Stimulated activated CD4-positive, alpha-beta T cell treated with anti-CD3 and anti-CD28 coated beads, TNF-alpha, amount 100 ng/mL, for 24 hours (primary cell): ENCODE measurements at regions not wholly inside any gene's neighbourhood (a gene's known extent, or its start where the extent isn't known, plus 50 kb on each side); places are given as distances from the start of the nearest gene placed in this dataset.

Source experiments
- DNase-seq, 3 experiments: peaks; one replicate each; pipeline ENCODE4 v3.0.0-alpha.2; 2020; ENCODE audit warnings: low read depth in 3 of 3

DNA sequence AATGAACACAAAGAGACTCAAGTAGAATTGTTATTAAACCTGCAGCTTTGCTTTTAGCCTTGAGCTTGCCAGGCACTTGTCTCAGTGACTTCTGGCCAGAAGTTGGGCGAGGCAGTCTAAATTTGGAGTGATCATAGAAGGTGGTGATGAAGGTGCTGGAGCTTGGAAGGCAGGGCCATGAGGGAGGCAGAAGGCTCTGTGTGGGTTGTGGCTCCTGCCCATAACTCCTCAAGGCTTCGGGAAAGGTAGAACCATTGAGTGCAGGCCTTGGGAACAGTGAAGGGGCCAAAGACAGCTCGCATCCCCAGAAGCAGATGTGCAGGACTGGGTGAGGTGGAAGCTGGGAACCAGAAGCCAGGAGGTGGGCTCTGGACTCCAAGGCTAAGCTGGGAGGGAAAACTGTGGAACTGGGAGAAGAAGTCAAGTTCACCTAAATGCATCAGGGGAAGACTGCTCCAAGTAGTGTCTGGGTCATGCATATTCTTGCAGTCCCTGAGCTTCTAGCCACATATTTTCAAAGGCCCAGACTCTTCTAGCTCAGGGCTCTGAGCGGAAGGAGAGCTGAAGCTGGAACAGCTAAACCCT is 111.1 kb upstream of the HABP2 start:
- DNase-seq, result no peak

DNA sequence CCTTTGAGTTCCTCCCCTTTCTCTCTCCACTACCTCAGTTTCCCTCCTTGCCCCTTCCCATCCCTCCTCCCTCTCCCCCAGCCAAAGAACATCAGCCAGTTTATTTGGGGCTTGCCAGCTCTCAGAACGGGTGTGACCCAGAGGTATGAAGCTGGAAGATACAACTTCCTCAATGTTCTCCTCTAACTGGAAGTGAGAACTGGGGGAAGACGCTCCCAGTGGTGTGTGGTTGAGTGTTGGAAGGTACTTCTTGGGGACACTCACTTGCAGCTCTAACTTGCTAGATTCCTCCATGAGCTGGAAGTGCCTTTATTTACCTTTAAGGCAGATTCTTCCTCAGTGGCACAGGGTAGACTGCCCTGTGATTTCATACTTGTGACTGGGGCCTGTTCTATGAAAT is 110.5 kb upstream of the HABP2 start:
- no peak for DNase-seq

DNA sequence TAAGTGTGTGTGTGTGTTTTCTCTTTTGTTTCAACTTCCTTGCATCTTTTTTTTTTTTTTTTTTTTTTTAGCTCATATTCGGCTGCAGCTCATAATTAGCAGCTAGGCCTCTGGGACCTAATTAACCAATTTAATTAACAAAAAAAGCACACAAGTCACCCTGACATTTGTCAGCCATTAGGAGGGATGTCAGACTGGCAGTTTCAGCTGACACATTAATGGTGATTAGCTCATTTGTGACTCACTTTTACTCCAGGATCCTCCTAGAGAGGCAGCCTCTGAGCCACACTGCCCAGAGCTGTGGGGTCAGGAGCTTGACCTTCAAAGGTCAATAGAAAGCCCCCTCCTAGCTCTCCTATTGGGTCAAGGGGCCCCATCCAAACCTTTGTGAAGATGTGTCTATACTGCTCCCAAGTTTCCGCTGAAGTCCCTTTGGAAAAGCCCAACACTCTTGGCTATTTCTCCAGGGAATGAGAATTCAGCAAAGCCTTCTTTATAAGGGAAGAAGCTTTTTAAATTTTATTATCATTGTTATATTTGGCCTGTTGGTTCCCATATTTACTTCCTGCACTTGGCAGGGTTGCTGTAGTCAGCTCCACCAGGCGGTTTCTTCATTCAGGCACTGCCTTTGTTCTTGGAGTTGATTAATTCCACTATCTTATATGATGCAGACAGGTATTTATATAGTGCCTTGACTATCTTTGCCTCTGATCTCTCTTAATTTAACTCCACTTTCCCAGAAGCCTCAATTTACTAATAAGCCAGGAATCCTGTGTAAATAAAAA is 109.5 kb upstream of the HABP2 start:
- DNase-seq, result no peak

DNA sequence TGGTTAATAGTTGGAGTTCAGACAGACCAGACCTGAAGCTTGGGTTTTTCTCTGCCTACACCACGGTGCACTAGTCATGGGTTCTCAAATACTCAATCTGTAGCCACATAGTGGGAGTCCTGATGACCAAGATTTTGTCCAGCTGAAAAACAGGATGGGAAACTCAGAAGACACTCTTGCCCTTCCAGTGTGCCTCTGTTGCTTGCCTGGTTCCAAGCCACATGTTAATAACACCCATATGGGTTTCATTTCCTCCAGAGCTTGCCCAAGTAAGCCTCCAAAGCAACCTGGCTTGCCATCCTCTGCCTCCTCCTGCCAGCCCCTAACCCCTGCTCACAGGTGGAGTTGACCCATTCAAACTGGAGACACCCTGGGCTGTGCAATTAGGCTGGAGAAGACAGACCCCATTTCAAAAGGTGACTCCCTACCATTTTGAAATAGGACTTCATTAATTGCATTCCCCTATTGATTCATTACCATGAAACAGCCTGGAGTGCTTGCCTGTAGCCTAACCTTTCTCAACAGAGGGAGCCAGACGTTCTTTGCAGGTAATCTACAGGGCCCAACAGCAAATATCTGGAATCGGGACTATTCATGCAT is 108.0 kb upstream of the HABP2 start:
- no peak for DNase-seq

DNA sequence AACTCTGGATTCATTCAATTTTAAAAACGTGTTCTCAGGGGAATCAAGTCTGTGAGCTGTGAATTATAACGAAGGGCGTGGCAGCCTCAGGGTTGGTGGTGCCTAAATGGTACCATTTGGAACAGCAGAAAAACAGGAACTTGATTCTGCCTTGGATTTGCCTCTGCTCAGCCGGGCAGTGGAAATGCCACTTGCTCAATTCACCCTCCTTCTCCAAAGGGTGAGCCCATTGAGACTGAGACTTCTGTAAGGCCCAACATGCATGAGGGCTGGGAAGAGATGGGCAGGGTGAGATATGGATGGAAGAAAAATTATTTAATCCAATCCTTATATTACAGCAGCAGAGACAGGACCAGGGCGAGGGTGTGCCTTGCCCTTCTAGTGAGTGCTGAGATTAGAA is 107.1 kb upstream of the HABP2 start:
- DNase-seq, result no peak

DNA sequence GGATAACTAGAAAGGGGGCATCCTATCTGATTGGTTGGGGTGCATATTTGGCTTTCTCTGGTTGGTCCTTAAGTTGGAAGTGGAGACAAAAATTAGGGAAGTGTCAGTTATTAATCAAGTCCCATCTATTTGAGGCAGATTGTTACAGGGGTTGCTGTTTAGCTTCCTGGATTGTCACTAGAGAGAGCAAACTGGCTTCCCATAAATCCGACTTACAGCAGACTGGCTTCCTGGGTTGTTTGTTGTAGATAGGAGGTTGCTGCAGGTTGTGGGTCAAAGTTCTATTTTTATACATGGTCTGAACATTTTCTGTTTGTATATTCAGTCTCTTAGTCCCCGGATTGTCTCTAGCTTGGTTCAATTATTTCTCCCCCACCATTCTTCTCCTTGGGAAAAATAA is 106.1 kb upstream of the HABP2 start:
- no peak for DNase-seq

DNA sequence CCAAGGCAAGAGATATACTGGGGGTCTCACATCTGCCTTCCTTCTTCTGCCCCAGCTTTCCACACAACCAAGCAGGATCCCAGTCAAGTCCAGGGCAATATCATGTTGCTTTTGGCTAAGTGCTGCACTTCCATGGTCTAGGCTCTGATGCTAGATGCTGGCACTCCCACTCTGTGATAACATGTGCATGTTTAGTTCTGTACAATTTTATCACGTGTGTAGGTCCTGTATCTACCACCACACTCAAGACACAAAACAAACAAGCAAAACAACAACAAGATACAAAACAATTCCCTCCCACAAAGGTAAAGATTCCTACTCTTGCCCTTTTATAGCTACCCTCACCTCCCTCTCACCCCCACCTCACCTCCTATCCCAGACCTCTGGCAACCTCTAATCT is 105.6 kb upstream of the HABP2 start:
- no peak for DNase-seq

DNA sequence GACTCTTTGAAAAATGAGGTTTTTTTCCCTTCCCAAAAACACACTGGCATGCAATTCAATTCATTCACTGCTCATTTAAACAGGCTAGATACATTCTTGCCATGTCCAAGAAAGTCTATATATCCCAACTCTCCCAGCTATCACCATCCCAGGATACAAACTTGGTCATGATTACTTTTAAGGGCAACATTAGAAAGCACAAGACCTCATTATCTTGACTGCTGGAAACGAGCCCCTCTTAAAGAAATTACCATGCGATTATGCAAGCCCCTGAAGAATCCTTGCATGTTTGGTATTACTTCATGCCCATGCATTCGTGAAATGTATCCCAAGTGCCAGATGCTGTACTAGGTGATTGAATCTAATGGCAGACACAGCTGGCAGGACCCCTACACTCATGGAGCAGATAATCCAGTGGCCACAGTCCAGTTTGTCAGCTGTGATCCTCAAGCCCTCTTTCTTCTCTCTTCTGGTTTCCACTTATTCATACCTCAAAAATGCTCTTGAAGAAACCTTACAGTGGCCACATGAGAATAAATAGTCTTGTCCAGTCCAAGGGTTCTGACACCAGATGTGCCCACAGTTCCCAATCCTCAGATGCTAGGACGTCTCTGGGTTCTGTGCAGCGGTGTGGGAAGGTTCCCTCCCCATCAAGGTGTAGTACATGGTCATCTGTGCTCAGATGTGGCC is 103.7 kb upstream of the HABP2 start:
- no peak for DNase-seq

DNA sequence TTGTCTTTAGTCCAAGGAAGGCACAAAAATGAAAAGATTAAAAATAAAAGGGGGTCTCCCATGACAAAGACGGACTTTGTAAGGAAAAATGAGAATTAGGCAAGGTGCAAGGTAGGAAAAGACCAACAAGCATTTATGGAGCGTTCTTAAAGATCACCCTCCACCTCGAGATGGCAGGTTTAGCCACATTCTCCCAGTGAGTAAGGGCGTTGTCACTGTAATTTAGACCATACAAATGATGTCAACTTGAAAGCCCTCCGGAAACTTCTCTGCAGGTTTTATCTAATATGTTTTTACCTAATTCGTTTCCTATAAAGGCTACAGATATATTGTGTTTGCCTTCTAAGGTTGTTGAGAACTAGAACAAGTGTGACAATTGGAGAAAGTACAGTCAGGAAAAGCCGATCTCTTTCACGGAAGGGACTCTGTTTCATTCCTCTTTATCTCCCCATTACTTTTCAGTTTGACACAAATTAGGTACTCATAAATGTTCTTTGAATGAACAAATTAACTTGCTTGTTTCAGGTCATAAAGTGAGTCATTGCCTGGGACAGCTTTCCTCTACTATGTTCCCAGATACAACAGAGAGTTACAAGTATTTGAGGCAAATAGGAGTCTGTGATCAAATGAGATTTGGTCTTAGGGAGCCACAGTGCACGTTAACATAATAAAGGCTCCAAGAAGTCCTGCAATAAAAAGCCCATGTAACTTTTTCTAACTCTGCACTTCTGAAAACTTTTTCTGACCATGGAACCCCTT is 102.6 kb upstream of the HABP2 start:
- DNase-seq, result no peak

DNA sequence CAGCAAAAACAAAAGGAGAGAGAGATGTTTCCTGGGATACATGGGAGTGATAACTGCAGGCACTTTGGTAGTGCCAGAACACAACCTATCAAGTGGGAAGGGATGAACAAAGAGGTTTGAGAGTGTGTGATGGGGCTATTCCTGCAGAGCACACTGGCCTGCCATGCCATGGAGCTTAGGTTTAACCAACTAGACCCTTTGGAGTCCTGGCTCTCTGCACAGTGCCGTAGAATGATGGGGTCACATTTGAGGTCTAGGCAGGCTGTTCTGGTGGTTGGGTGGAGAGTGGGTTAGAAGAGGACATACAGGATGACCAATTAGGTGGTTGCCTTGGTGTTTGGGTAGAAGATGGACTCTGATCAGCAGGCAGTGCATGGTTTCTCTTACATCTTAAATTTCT is 101.9 kb upstream of the HABP2 start:
- no peak for DNase-seq

DNA sequence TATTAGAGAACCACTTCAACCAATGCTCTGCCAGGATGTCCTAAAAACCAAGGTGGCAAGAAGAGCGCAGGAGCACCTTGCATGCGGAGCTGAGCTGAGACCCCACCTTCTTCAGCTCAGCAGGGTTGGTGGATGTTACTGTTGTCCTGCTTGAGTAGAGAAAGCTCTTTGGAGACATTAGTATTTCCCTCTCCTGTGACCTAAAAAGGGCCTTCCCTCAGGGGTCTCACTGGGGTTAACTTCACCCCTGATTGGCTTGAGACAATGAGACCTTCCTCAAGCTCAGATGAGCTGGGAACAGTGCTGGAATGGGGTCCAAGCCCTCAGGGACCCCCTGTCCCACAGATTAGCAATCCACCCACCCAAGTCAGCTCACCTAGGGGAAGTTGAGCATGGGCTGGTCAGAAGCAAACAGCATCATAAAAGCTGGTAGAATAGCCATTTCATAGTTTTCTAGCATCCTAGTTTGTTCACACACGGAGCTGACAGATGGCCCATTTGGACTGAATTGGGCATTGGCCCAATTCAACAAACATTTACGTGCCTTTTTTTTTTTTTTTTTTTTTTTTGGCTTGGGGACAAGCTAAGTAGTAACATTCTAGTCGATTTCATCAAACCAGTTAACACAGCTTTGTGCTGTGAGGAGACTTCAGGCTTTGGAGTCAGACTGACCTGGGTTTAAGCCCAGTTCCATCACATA is 100.6 kb upstream of the HABP2 start:
- DNase-seq, result no peak

DNA sequence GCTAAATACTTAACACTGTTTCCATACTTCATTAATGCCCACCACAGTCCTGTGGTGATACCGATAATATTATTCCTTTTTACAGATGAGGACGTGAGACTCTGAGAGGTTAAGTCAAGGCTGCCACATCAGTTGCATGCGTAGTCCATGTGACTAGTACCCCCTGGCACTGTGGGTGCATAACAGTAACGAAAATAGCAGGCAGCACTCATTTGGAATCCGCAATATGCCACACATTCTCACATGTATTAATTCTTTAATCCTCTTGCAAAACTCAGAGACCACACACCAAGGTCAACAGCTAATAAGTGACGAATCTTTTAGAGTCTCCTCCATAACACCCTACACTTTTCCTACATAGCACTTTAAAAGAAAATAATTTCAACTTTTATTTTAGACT is 99.5 kb upstream of the HABP2 start:
- no peak for DNase-seq

DNA sequence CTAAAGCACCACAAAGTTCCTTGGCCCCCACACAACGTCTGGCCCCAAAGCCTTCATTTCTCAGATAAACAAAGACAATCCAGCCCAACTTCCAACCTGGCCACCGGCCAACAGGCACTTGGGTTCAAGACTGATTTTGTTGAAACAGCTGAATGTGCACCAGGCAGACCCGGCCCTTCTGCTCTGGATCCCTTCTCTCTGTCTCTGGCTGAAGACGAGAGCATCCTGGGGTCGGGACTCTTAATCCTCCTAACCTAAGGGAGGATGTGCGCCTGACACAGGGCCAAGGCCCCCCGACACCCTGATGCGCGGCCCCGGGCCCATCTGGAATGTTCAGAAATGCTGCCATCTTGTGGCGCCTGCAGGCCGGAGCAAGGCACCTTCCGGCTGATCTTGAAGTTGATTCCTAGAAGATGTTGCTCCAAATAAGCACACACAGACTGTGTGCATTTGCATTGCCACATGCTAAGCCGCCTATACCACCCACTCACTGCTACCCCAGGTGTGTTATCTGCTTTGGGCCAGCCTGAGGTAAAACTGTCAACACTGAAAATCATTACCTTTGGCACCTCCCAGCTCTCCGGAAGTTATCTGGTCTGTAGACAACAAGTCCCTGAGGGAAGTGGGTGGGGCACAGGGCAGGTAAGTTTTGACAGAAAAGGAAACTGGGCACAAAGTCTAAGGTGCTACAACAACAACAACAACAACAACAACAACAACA is 98.4 kb upstream of the HABP2 start:
- peak in 1 of 3 experiments; percentile 8 for DNase-seq

DNA sequence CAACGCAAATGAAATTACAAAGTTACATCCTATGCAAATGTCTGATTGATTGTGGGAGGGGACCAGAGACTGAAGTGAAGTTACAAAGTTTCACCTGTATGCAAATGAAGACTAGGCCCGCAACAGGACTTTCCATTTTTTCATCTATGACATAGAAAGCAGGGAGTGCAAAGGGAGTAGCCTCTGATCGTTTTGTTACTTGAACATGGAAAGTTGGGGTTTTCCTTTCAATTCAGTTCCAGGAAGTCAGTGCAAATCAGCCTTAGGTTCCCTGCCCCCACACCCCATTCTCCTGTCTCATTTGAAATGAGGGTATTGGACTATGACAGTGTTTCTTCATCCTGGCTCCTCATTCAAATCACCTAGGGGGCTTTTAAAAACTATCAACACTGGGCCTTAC is 96.9 kb upstream of the HABP2 start:
- DNase-seq, result no peak

DNA sequence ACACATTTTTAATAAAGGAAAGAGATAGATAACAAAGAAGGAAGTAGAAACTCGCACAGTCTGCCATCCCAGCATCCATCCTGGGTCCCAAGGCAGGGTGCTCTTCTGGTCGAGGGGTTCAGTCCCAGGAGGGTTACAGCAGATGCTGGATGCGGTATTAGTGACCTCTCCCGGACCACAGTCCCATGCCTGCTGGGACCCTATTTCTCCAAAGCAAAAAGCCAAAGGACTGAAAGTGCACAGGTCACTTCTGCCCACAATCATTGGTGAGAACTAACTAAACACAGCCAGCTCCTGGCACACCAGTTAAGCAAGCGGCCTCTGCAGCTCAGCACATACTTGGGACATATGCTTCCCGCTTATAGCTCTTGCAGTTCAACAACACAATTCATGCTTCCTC is 96.1 kb upstream of the HABP2 start:
- DNase-seq, result no peak

DNA sequence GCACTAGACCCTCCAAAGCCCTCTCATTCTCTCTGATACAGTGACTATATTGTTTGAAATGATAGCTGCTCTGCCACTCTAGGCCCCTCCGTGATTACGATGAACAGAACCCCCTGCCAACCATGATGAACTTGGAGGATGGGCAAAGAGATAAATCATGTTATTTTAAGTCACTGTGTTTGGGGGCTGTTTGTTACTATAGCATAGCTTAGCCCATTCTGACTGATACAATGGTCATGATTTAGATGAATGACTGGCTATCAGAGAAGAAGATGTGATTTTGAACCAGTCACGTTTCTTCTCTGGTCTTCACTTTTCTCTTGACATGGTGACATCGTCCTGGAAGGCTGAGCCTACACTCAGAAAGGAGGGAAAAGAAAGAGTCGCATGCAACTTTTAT is 95.4 kb upstream of the HABP2 start:
- DNase-seq, result no peak

DNA sequence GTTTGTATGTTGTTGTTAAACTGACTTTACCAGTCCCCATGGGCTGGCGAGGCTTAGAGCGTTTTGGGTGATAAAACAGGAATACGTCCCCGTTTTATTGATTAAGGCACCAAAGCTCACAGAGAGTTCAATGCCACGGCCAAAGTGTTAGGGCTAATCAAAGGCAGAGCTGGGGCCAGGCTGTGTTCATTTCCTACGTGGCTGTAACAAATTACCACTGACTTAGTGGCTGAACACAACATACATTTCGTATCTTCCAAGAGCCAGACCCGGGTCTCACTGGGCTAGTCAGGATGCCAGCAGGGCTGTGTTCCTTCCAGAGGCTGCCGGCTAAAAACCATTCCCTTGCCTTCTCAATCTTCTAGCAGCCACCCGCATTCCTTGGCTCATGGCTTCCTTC is 94.4 kb upstream of the HABP2 start:
- no peak for DNase-seq

DNA sequence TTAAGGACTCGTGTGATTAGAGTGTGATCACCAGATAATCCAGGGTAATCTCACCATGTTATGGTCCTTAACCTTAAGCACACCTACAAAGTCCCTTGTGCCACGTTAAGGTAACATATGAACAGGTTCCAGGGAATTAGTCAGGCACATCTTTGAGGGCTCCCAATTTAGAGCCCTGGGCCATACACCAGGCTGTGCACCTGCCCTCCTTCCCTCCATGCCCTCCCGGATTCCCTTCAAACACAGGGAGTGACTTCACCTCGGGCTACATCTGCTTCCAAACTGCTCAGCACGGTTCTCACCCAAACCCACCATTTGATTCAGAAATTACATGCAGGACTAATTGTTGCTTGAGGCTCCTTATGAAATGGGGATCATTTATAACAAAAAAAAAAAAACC is 93.9 kb upstream of the HABP2 start:
- no peak for DNase-seq

DNA sequence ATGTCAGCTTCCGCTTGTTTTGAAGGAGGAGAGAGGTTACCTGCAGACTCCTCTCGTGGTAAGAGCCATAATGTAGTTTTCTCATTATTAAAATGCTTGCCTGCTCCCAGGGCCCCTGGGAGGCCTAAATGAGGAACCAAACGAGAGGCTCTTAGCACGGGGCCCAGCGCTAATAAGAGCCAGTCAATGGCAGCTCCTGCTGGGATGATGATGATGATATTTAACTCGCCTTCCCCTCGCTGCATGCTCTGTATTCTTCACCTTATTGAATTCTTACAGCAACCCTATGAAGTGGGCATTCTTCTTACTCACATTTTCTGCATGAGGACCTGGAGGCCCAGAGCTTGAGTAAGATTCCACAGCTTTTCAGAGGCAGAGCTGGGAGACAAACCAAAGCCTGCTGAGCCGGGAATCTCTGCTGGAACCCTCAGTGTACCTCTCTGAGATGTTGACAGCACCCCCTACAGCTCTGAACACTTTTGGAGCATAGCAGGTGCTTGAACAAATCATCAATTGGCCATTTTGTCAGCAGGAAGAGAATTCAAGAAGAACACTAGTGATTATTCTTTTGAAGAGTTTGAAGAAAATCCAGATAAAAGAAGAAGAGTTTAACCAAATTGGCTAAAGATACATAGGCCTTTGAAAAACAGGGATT is 93.1 kb upstream of the HABP2 start:
- DNase-seq, result no peak

DNA sequence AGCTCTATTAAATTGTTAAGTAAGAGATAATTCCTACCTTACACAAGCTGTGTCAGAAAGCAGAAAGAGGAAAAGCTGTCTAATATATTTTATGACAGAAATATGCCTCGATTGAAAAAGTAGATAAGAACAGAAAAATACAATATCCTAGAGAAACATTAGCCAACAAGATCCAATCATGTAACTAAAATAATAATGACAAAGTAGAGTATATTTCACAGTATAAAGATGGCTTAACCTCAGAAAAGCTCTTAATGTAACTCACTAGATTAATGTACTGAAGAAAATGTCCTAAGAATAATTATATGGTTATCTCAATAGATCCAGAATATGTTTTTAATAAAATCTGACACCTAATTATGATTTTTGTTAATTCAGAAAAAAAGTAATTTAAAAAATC is 89.8 kb upstream of the HABP2 start:
- no peak for DNase-seq
